ENCODE measurements at regions not wholly inside any gene's neighbourhood (a gene's known extent, or its start where the extent isn't known, plus 50 kb on each side); places are given as distances from the start of the nearest gene placed in this dataset.

DNA sequence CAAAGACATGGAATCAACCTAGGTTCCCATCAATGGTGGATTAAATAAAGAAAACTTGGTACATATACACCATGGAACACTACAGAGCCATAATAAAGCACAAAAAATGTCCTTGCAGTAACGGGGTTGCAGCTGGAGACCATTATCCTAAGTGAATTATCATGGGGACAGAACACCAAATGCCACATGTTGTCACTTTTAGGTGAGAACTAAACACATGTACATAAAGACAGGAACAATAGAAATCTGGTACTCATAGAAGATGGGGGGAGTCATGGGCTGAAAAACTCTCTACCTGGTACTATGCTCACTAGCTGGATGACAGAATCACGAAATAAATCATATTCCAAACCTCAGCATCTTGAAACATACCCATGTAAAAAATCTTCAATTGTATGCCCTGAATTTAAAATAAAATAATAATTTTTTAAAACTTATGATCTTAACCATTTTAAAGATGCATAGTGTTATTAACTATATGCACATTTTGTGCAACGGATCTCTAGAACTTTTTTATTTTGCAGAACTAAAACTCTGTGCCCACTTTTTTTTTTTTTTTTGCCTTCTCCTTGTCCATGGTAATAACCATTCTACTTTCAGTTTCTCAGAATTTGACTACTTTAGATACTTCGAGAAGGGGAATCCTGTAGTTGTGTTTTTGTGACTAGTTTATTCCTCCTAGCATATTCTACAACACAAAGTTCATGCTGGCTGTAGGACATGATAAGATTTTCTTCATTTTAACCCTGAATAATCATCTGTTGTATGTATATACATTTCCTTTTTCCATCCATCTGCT lies 1081.6 kb upstream of the ACO1 start:
- no peak for TF ChIP-seq CTCF (IDR thresholded peaks at IDR 0.05; ENCODE audit: insufficient read depth in 1 of 2, low read depth in 1 of 2, low read length in 1 of 2, severe bottlenecking in 1 of 2, unreplicated experiment in 1 of 2)
- POLR2A ChIA-PET: no interaction called here
- H3K27ac Mint-ChIP-seq (ENCODE audit: unreplicated experiment): no peak overlapping the region
- H3K36me3 Mint-ChIP-seq (ENCODE audit: insufficient read depth, unreplicated experiment): no peaks in the 10 kb centered on the region
- intact Hi-C loops (cut with micrococcal nuclease; ENCODE audit: unreplicated experiment): no loop called here
- Histone ChIP-seq H3K27me3 (replicated peaks; ENCODE audit: control insufficient read depth, insufficient read depth, low read length) (no peaks in the 10 kb centered on the region), H3K9me3 (no peaks in the 10 kb centered on the region), H3K4me3 (ENCODE audit: low read depth, low read length) (no peak overlapping the region), H3K36me3 (ENCODE audit: control insufficient read depth, insufficient read depth, low read length) (no peaks in the 10 kb centered on the region), H3K4me1 (no peaks in the 10 kb centered on the region)
- H3K27me3 Mint-ChIP-seq (ENCODE audit: insufficient read depth, unreplicated experiment): no peaks in the 10 kb centered on the region
- no peaks in the 10 kb centered on the region for H3K4me1 Mint-ChIP-seq (ENCODE audit: low read depth, unreplicated experiment)
- BruUV-seq (replicated peaks): no TSS peak
- DNase-seq: no peak
- no peak overlapping the region for H3K4me3 Mint-ChIP-seq (ENCODE audit: unreplicated experiment)
- H3K9me3 Mint-ChIP-seq (ENCODE audit: unreplicated experiment): no peaks in the 10 kb centered on the region
- CTCF ChIA-PET: no interaction called here

DNA sequence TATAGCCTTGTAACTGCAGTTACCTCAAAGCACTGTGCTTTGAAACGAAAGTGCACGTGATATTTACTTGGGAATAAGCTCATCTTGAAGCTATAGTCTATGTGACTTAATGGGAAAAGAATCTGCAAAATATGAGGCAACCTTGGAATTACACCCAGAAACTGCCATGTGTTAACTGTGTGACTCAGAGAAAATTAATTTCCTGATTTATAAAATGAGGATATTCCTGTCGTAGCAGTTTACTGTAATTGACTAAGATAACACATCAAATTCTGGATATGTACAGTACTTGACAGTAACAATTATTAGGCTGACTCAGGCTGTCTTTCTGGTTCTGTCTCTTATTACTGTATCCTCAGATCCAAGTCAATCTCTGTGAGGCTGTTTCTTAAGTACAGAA lies 1079.9 kb upstream of the ACO1 start:
- BruUV-seq (replicated peaks): no TSS peak
- Mint-ChIP-seq H3K27me3 (ENCODE audit: insufficient read depth, unreplicated experiment) (no peaks in the 10 kb centered on the region), H3K4me1 (ENCODE audit: low read depth, unreplicated experiment) (no peaks in the 10 kb centered on the region), H3K4me3 (ENCODE audit: unreplicated experiment) (no peak overlapping the region), H3K27ac (ENCODE audit: unreplicated experiment) (no peak overlapping the region), H3K9me3 (ENCODE audit: unreplicated experiment) (no peaks in the 10 kb centered on the region), H3K36me3 (ENCODE audit: insufficient read depth, unreplicated experiment) (no peaks in the 10 kb centered on the region)
- POLR2A ChIA-PET: no interaction called here
- H3K4me3 ChIP-seq (ENCODE audit: low read depth, low read length): no peak overlapping the region
- H3K36me3 ChIP-seq (ENCODE audit: control insufficient read depth, insufficient read depth, low read length): no peaks in the 10 kb centered on the region
- no peak for TF ChIP-seq CTCF (IDR thresholded peaks at IDR 0.05; ENCODE audit: insufficient read depth in 1 of 2, low read depth in 1 of 2, low read length in 1 of 2, severe bottlenecking in 1 of 2, unreplicated experiment in 1 of 2)
- CTCF ChIA-PET: no interaction called here
- no peaks in the 10 kb centered on the region for H3K9me3 ChIP-seq
- H3K27me3 ChIP-seq (replicated peaks; ENCODE audit: control insufficient read depth, insufficient read depth, low read length): no peaks in the 10 kb centered on the region
- DNase-seq: no peak
- intact Hi-C loops (cut with micrococcal nuclease; ENCODE audit: unreplicated experiment): loop anchor here (1.0 kb wide), 1 partner anchor 496 kb away; no protein-coding TSS in a partner anchor
- no peaks in the 10 kb centered on the region for H3K4me1 ChIP-seq

GRCh38 chr9:31314241-31314640 lies 1070.2 kb upstream of the ACO1 start:
- Mint-ChIP-seq H3K4me1 (ENCODE audit: low read depth, unreplicated experiment) (no peaks in the 10 kb centered on the region), H3K27me3 (ENCODE audit: insufficient read depth, unreplicated experiment) (peaks cover 4% of the 10 kb centered on the region), H3K4me3 (ENCODE audit: unreplicated experiment) (no peak overlapping the region), H3K9me3 (ENCODE audit: unreplicated experiment) (no peaks in the 10 kb centered on the region), H3K27ac (ENCODE audit: unreplicated experiment) (no peak overlapping the region), H3K36me3 (ENCODE audit: insufficient read depth, unreplicated experiment) (no peaks in the 10 kb centered on the region)
- Histone ChIP-seq H3K27me3 (replicated peaks; ENCODE audit: control insufficient read depth, insufficient read depth, low read length) (no peaks in the 10 kb centered on the region), H3K36me3 (ENCODE audit: control insufficient read depth, insufficient read depth, low read length) (no peaks in the 10 kb centered on the region), H3K4me3 (ENCODE audit: low read depth, low read length) (no peak overlapping the region), H3K4me1 (no peaks in the 10 kb centered on the region), H3K9me3 (no peaks in the 10 kb centered on the region)
- DNase-seq: no peak
- ChIA-PET CTCF (no interaction called here), POLR2A (no interaction called here)
- TF ChIP-seq CTCF (IDR thresholded peaks at IDR 0.05; ENCODE audit: insufficient read depth in 1 of 2, low read depth in 1 of 2, low read length in 1 of 2, severe bottlenecking in 1 of 2, unreplicated experiment in 1 of 2): no peak
- BruUV-seq (replicated peaks): no TSS peak
- intact Hi-C loops (cut with micrococcal nuclease; ENCODE audit: unreplicated experiment): no loop called here
